SJSA1 (cell line): ENCODE measurements at regions not wholly inside any gene's neighbourhood (a gene's known extent, or its start where the extent isn't known, plus 50 kb on each side); places are given as distances from the start of the nearest gene placed in this dataset.
"Not testable (repeated sequence)": the region's sequence is repeated elsewhere in the genome, so short reads cannot be mapped to it uniquely, and the experiment has no call there.

Experiments
- DNase-seq, 2 experiments: peaks; one replicate each; pipeline ENCODE4 v3.0.0-alpha.2; 2015 to 2020; ENCODE audit warnings: low spot score in 2 of 2, low read depth in 1 of 2
- H3K27ac ChIP-seq: fragments of 250-450 bp; sonication (Bioruptor Pico); 2 replicates; pipeline ENCODE4 v1.5.1; 2020; ENCODE audit warnings: mild to moderate bottlenecking, moderate library complexity
- H3K27me3 ChIP-seq: fragments of 250-450 bp; sonication (Bioruptor Pico); replicated peaks from 2 replicates; pipeline ENCODE4 v1.5.1; 2020; ENCODE audit warnings: mild to moderate bottlenecking, moderate library complexity
- H3K36me3 ChIP-seq: fragments of 250-450 bp; sonication (Bioruptor Pico); 2 replicates; pipeline ENCODE4 v1.5.1; 2020; ENCODE audit warnings: mild to moderate bottlenecking
- H3K4me1 ChIP-seq: fragments of 250-450 bp; sonication (Bioruptor Pico); replicated peaks from 2 replicates; pipeline ENCODE4 v1.6.1; 2021; ENCODE audit warnings: mild to moderate bottlenecking
- H3K4me3 ChIP-seq: fragments of 250-450 bp; sonication (Bioruptor Pico); 2 replicates; pipeline ENCODE4 v1.5.1; 2020; ENCODE audit warnings: mild to moderate bottlenecking
- H3K9me3 ChIP-seq: fragments of 250-450 bp; sonication (Bioruptor Pico); replicated peaks from 2 replicates; pipeline ENCODE4 v1.5.1; 2020; ENCODE audit warnings: mild to moderate bottlenecking

- no peak for DNase-seq
- 0 out of 2 replicates have a peak, but pooled peaks cover 3% of the 10 kb centered on the region for H3K9me3 ChIP-seq
These were observed 481.9 kb downstream of the TBC1D32 start for GRCh38 chr6:120852293-120852849.

DNA sequence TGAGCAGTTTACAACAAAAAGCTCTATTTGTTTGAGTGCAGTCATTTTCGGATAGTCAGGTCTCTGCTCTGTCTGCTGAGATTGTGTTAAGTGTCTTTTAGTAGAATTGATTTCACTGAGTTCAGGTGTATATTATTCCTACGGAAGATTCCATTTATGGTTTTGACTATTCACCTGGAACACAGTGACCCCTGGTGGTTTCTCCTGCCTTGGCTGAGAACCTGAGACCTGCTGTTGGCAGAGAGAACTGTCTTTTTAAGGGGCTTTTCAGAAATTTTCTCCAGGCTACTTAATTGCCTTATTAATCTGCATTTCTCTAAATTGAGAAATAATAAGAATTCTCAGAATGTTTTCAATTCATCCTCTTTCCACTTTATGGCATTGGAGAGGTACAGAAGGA is 508.0 kb downstream of the TBC1D32 start:
- H3K27ac ChIP-seq, result no peak overlapping the region
- H3K4me3 ChIP-seq, result no peak overlapping the region
- H3K4me1 ChIP-seq, result no peaks in the 10 kb centered on the region
- no peaks in the 10 kb centered on the region for H3K9me3 ChIP-seq
- no peaks in the 10 kb centered on the region for H3K27me3 ChIP-seq
- DNase-seq, result no peak
- no peaks in the 10 kb centered on the region for H3K36me3 ChIP-seq

More at GRCh38 chr6:120852293-120852849, 481.9 kb downstream of the TBC1D32 start:
- Histone ChIP-seq H3K27ac (no peak overlapping the region), H3K27me3 (no peaks in the 10 kb centered on the region), H3K36me3 (no peaks in the 10 kb centered on the region), H3K4me3 (no peak overlapping the region), H3K4me1 (no peaks in the 10 kb centered on the region)

GRCh38 chr6:120816794-120817193 is 517.5 kb downstream of the TBC1D32 start:
- H3K27me3 ChIP-seq, result no peaks in the 10 kb centered on the region
- no peak for DNase-seq
- no peaks in the 10 kb centered on the region for H3K4me1 ChIP-seq
- no peaks in the 10 kb centered on the region; the same call in 1 of the 2 replicates for H3K9me3 ChIP-seq
- no peak overlapping the region for H3K4me3 ChIP-seq
- H3K36me3 ChIP-seq, result no peaks in the 10 kb centered on the region
- H3K27ac ChIP-seq, result no peak overlapping the region

- DNase-seq, result no peak
- Histone ChIP-seq H3K27ac (no peak overlapping the region), H3K9me3 (no peaks in the 10 kb centered on the region)
These were observed 529.0 kb downstream of the TBC1D32 start for GRCh38 chr6:120805276-120805675.

DNA sequence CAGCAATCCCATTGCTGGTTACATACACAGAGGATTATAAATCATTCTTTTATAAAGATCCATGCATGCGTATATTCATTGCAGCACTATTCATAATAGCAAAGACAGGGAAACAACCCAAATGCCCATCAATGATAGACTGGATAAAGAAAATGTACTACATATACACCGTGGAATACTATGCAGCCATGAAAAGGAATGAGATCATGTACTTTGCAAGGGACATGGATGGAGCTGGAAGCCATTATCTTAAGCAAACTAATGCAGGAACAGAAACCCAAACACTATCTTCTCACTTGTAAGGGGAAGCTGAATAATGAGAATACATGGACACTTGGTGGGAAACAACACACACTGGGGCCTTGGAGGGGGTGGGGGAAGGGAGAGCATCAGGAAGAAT is 529.7 kb downstream of the TBC1D32 start:
- no peaks in the 10 kb centered on the region for H3K4me1 ChIP-seq
- H3K36me3 ChIP-seq, result no peaks in the 10 kb centered on the region
- H3K27ac ChIP-seq, result no peak overlapping the region
- no peaks in the 10 kb centered on the region for H3K9me3 ChIP-seq
- no peak for DNase-seq
- no peaks in the 10 kb centered on the region for H3K27me3 ChIP-seq
- no peak overlapping the region for H3K4me3 ChIP-seq

More at GRCh38 chr6:120805276-120805675, 529.0 kb downstream of the TBC1D32 start:
- H3K4me1 ChIP-seq, result no peaks in the 10 kb centered on the region
- H3K27me3 ChIP-seq, result no peaks in the 10 kb centered on the region
- H3K36me3 ChIP-seq, result no peaks in the 10 kb centered on the region
- H3K4me3 ChIP-seq, result no peak overlapping the region

DNA sequence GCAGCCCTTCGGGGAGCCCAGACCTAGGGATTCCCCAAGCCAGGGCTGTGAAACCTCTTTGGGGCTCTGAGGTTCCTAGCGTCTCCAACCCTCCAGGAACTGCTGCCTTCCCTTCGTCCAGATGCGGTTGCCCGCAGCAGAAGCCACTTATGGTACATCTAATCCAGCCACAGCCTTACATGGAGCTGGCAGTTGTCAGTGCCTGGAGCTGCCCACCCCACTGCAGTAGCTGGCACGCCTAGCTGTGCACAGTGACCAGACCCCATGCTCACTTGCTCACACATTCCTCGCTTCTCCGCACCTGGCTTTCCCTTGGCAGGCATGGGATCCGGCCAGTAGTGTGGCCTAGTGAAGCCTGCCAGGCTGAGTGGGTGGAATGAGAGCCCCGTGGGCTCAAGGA is 547.6 kb downstream of the TBC1D32 start:
- H3K9me3 ChIP-seq, result no peaks in the 10 kb centered on the region
- H3K4me1 ChIP-seq, result no peaks in the 10 kb centered on the region
- H3K36me3 ChIP-seq, result no peaks in the 10 kb centered on the region
- H3K27me3 ChIP-seq, result no peaks in the 10 kb centered on the region
- H3K27ac ChIP-seq, result no peak overlapping the region
- H3K4me3 ChIP-seq, result no peak overlapping the region
- no peak for DNase-seq

GRCh38 chr6:120786256-120786655 is 548.0 kb downstream of the TBC1D32 start:
- Histone ChIP-seq H3K36me3 (no peaks in the 10 kb centered on the region), H3K4me1 (no peaks in the 10 kb centered on the region), H3K4me3 (no peak overlapping the region), H3K27me3 (no peaks in the 10 kb centered on the region), H3K9me3 (no peaks in the 10 kb centered on the region), H3K27ac (no peak overlapping the region)
- no peak for DNase-seq

DNA sequence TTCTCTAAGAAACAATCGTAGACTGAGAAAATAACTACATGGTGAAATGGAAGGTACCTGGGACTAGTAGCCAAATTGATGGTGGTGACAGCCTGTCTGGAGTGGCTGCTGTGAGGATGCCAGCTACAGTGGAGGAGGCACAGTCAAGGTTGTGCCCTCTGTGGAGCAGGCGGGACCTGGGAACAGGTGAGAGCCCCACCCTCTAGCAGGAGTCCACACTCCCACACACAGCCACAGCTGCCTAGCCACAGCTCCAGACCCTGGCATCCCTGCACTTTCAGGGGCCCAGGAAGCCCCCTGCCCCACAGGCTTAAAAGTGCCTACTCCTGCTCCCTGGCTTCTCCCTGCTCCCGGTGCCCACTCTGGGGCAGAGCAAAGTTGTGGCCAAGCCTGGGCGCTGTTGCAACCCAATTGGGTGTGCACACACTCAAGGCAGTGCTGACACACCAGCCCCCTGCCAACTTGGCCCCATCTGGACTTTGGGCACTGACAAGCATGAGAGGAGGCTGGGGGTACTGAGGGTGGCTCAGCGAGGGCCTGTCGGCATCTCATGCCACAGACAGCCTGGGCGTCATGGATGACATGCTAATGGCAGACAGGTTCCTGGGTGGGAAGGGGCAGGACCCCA is 548.7 kb downstream of the TBC1D32 start:
- Histone ChIP-seq H3K27me3 (no peaks in the 10 kb centered on the region), H3K36me3 (no peaks in the 10 kb centered on the region), H3K9me3 (no peaks in the 10 kb centered on the region), H3K4me3 (no peak overlapping the region), H3K27ac (no peak overlapping the region), H3K4me1 (no peaks in the 10 kb centered on the region)
- no peak for DNase-seq

- no peak overlapping the region for H3K27ac ChIP-seq
- H3K36me3 ChIP-seq, result no peaks in the 10 kb centered on the region
- no peaks in the 10 kb centered on the region for H3K4me1 ChIP-seq
- no peaks in the 10 kb centered on the region for H3K9me3 ChIP-seq
- H3K27me3 ChIP-seq, result no peaks in the 10 kb centered on the region
- H3K4me3 ChIP-seq, result no peak overlapping the region
- DNase-seq, result no peak
These were observed 554.8 kb downstream of the TBC1D32 start for GRCh38 chr6:120779441-120779840.

DNA sequence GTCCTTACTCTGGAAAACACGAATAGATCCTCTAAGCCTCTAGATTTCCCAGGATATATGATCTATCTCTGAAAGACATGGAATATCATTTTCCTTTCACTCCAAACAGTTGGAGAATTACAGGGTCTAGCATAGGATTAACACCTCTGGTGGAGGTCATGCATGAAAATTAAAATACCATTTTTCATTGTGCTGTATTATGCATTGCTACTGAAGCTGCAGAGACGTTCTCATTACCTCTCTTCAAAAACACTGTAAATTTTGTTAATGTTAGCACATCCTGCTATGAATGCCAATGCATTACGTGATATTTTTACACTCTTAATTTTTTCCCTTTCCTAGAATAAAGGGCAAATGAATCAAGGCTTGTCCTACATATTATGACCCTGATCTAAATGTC is 558.6 kb downstream of the TBC1D32 start:
- no peaks in the 10 kb centered on the region for H3K36me3 ChIP-seq
- H3K27ac ChIP-seq, result no peak overlapping the region
- no peaks in the 10 kb centered on the region for H3K4me1 ChIP-seq
- no peaks in the 10 kb centered on the region; the same call in 1 of the 2 replicates for H3K9me3 ChIP-seq
- no peak for DNase-seq
- no peak overlapping the region for H3K4me3 ChIP-seq
- H3K27me3 ChIP-seq, result no peaks in the 10 kb centered on the region

DNA sequence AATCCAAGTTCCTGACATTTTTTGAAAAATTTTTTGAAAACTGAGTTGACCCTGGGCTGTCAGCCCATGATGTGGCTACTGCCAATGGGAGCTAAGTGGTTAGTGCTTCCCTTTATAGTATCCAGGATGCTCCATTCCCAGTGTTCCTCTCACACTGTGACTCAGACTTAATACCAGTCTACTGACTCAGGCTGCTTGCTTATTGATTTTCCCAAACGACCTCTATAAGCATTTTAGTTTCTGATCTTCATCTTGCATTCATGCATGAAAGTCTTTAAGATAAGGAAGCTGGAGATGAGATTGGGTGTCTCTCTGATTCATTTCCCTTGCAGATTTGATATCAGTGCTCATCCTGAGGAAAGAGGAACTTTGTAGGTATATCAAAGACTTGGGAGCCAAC is 560.0 kb downstream of the TBC1D32 start:
- Histone ChIP-seq H3K27ac (no peak overlapping the region), H3K36me3 (no peaks in the 10 kb centered on the region)
- DNase-seq, result no peak

DNA sequence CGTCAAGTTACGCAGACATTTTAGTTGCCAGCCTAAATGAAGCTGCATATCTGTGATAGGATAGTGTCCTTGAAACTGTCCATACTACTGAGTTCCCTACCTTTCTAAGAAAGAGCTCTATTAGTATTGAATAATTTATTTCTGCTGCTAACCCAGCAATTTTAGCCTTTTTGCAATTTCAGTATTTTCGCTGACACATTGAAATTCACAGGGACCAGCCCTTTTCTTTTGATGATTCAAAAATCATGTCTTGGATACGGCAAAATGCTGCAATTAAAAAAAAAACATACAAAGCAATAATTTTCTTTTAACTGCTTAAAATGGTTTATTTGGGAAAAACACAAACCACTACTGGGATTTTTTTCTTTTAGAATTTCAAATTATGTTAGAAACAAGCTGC is 563.3 kb downstream of the TBC1D32 start:
- Histone ChIP-seq H3K27me3 (no peaks in the 10 kb centered on the region), H3K27ac (no peak overlapping the region), H3K4me1 (no peaks in the 10 kb centered on the region), H3K9me3 (no peaks in the 10 kb centered on the region; the same call in none of the 2 replicates), H3K4me3 (no peak overlapping the region), H3K36me3 (no peaks in the 10 kb centered on the region)
- no peak for DNase-seq

More for the DNA sequence above, 560.0 kb downstream of the TBC1D32 start:
- H3K9me3 ChIP-seq, result no peaks in the 10 kb centered on the region; the same call in 1 of the 2 replicates
- no peaks in the 10 kb centered on the region for H3K4me1 ChIP-seq
- H3K27me3 ChIP-seq, result no peaks in the 10 kb centered on the region
- no peak overlapping the region for H3K4me3 ChIP-seq

- Histone ChIP-seq H3K4me3 (no peak overlapping the region), H3K27ac (no peak overlapping the region), H3K4me1 (no peaks in the 10 kb centered on the region), H3K9me3 (no peaks in the 10 kb centered on the region; the same call in 1 of the 2 replicates), H3K36me3 (no peaks in the 10 kb centered on the region), H3K27me3 (no peaks in the 10 kb centered on the region)
- no peak for DNase-seq
These were observed 570.0 kb downstream of the TBC1D32 start for GRCh38 chr6:120764312-120764711.

DNA sequence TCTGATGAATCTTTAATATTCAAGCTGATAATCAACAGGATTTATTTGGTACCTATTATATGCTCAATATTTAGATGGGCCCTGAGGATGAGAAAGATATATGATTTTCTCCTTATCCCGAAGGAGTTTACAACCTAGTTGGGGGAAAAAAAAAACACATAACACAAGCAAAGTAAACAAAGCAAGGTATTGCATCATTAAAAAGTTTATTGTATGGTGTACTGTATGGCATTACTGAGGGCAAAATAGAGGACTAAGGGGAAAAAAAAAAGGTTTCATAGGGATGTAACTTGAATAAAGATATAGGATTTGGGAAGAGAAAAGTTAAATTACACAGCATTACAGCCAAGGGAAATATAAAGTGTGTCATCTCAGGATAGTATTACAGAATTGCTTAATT is 574.7 kb downstream of the TBC1D32 start:
- H3K27me3 ChIP-seq, result no peaks in the 10 kb centered on the region
- no peaks in the 10 kb centered on the region for H3K36me3 ChIP-seq
- no peaks in the 10 kb centered on the region for H3K4me1 ChIP-seq
- DNase-seq, result no peak
- no peak overlapping the region for H3K4me3 ChIP-seq
- no peaks in the 10 kb centered on the region for H3K9me3 ChIP-seq
- no peak overlapping the region for H3K27ac ChIP-seq

- not testable (repeated sequence) for H3K4me1 ChIP-seq, DNase-seq, H3K27ac ChIP-seq, H3K36me3 ChIP-seq, H3K9me3 ChIP-seq, H3K4me3 ChIP-seq, H3K27me3 ChIP-seq
These were observed 585.7 kb downstream of the TBC1D32 start for GRCh38 chr6:120748574-120748973.
